ENCODE measurements at regions not wholly inside any gene's neighbourhood (a gene's known extent, or its start where the extent isn't known, plus 50 kb on each side); places are given as distances from the start of the nearest gene placed in this dataset.

GRCh38 chr10:130352291-130352645, 216.1 kb downstream of the GLRX3 start:
- TF ChIP-seq EZH2 (IDR thresholded peaks at IDR 0.05; ENCODE audit: borderline replicate concordance, low read depth, low read length, poor library complexity, severe bottlenecking), result no peak
- no peak for TF ChIP-seq CTCF (conservative IDR thresholded peaks at IDR 0.05; ENCODE audit: low read depth, low read length)

Measured in A673 (cell line).